Mucosa of rectum (tissue), 2 donors: ENCODE measurements at regions not wholly inside any gene's neighbourhood (a gene's known extent, or its start where the extent isn't known, plus 50 kb on each side); places are given as distances from the start of the nearest gene placed in this dataset.

Experiments used
- H3K27ac ChIP-seq, 2 donors: one replicate each; pipeline ENCODE4 v1.7.0; 2013; ENCODE audit warnings: inconsistent platforms in 2 of 2, low read depth in 2 of 2, low read length in 2 of 2
- H3K27me3 ChIP-seq, 2 donors: one replicate each; pipeline ENCODE4 v1.7.0; 2013; ENCODE audit warnings: low read length in 2 of 2; ENCODE audit not compliant: control insufficient read depth in 2 of 2, insufficient read depth in 2 of 2
- H3K36me3 ChIP-seq, 2 donors: one replicate each; pipeline ENCODE4 v1.7.0; 2013; ENCODE audit warnings: low read length in 2 of 2; ENCODE audit not compliant: control insufficient read depth in 2 of 2, insufficient read depth in 2 of 2
- H3K4me1 ChIP-seq, 2 donors: one replicate each; pipeline ENCODE4 v1.7.0; 2013; ENCODE audit warnings: low read length in 2 of 2, mild to moderate bottlenecking in 1 of 2; ENCODE audit not compliant: control insufficient read depth in 2 of 2, insufficient read depth in 2 of 2
- H3K4me3 ChIP-seq, 2 donors: one replicate each; pipeline ENCODE4 v1.7.0; 2013; ENCODE audit warnings: low read length in 2 of 2
- H3K9ac ChIP-seq, 2 donors: one replicate each; pipeline ENCODE4 v1.7.0; 2013; ENCODE audit warnings: low read length in 2 of 2, low read depth in 1 of 2, mild to moderate bottlenecking in 1 of 2
- H3K9me3 ChIP-seq, 2 donors: one replicate each; pipeline ENCODE4 v1.7.0; 2013; ENCODE audit warnings: low read length in 2 of 2; ENCODE audit not compliant: control insufficient read depth in 2 of 2
- donor health status: healthy.
- donor health status: Normal muscosa, but diverticular disease.

DNA sequence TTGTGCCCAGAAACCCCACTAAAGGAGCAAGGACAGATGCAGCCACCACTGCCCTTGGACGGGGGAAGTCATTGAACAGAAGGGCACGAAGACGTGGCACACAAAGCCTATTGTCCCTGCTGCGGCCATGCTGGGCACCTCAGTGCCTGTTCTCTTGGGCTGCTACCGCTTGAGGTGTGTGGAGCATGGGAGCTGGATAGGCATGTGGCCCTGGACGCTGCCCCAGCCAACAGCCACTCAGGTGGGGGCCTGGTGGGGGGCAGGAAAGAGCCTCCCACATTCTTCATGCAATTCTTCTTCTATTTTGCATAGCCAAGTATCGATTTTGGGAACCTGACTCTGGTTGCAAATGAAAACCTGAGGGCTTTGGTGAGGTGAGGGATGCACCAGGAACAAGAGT lies 337.2 kb downstream of the RPS6KC1 start:
- no peak overlapping the region for H3K9ac ChIP-seq
- no peaks in the 10 kb centered on the region for H3K36me3 ChIP-seq
- no peak overlapping the region for H3K4me3 ChIP-seq
- no peaks in the 10 kb centered on the region for H3K4me1 ChIP-seq
- H3K27me3 ChIP-seq, result no peaks in the 10 kb centered on the region
- no peaks in the 10 kb centered on the region for H3K9me3 ChIP-seq
- no peak overlapping the region for H3K27ac ChIP-seq

DNA sequence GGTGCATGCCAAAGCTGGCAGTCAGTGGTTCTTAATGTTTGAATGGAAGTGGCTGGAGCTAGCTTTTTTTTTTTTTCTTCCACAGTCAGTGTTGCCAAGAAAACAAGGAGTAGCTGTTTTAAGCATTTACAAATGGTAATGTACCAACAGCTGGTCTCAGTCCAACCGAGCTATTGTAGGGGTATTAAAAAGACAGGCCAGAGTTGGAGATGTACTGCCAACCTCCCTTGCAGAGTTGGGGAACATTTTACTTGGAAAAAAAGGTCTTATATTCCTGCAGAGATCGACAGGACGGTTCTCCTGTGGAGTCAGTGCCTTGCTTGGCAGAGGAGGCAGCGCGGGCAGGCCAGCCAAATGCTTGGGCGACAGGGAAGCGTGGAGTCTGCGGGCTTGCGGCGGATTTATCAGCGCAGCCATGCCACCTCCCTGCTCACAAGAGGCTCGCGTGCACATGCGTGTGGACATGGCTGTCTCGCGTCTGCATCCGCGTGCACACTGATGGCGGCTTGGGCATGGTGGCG lies 338.1 kb downstream of the RPS6KC1 start:
- H3K4me1 ChIP-seq, result no peaks in the 10 kb centered on the region
- no peaks in the 10 kb centered on the region for H3K36me3 ChIP-seq
- no peak overlapping the region for H3K9ac ChIP-seq
- H3K27me3 ChIP-seq, result no peaks in the 10 kb centered on the region
- H3K4me3 ChIP-seq, result no peak overlapping the region
- H3K27ac ChIP-seq, result no peak overlapping the region
- H3K9me3 ChIP-seq, result no peaks in the 10 kb centered on the region

GRCh38 chr1:213391445-213391844 lies 340.4 kb downstream of the RPS6KC1 start:
- Histone ChIP-seq H3K9ac (no peak overlapping the region), H3K4me1 (no peaks in the 10 kb centered on the region), H3K27ac (no peak overlapping the region), H3K4me3 (no peak overlapping the region), H3K9me3 (no peaks in the 10 kb centered on the region), H3K36me3 (no peaks in the 10 kb centered on the region), H3K27me3 (no peaks in the 10 kb centered on the region)

DNA sequence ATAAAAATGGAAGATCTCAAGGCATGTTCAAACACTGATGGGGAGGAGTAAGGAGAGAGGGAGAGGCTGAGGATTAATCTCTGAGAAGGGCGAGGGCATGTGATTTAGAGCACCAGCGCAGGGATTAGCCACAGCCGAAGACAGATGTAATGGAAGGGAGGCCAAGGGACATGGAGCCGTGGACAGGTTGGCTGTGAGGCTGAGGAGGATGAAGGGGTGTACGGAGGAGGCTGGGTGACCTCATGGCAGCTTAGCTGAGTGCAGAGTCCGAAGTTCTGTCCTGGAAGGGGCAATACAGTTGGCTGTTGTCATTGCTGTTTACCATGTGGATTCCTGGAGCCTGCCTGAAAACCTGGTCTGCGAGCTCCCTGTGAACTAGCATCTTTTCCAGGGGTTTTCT lies 342.8 kb downstream of the RPS6KC1 start:
- Histone ChIP-seq H3K27ac (no peak overlapping the region), H3K27me3 (no peaks in the 10 kb centered on the region), H3K9me3 (no peaks in the 10 kb centered on the region), H3K4me1 (no peaks in the 10 kb centered on the region), H3K9ac (no peak overlapping the region), H3K4me3 (no peak overlapping the region), H3K36me3 (no peaks in the 10 kb centered on the region)

DNA sequence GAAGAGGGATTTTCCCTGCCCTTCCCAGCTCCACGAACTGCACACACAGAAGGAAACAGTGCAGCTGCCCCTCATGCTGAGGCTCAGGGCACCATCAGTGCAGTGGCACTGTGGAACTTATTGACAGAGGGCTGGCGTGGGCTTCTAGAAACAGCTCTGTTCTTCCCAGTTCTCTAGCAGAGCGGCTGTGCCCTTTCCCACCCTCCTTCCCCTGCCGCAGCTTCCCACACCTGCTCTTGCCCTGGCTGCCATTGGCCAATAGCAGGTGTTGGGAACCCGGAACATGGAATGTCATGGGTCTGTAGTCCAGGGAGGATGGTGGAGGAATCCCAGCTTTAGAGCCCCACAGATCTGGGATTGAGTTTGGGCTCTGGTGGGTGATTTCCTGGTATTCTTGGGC lies 343.8 kb downstream of the RPS6KC1 start:
- Histone ChIP-seq H3K4me1 (no peaks in the 10 kb centered on the region), H3K27me3 (no peaks in the 10 kb centered on the region), H3K36me3 (no peaks in the 10 kb centered on the region), H3K9ac (no peak overlapping the region), H3K4me3 (no peak overlapping the region), H3K9me3 (no peaks in the 10 kb centered on the region), H3K27ac (no peak overlapping the region)

DNA sequence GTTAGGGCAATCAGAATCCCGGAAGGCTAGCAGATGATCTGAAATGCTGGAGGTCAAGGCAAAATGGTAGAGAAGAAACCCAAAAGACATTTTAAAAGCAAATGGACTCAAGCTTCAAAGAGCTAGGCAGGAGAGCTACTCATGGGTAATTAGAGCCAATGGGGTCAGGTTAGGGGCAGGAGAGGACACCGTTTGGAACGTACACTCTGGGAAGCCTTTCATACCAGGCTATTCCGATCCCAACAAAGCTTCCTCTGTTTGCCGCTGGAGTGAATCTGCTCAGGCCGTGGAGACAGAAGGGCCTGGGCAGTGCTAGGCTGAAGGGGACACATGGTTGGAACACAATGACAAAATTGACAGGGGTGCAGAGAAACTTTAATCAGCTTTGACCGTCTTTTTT lies 346.6 kb downstream of the RPS6KC1 start:
- Histone ChIP-seq H3K36me3 (no peaks in the 10 kb centered on the region), H3K9me3 (no peaks in the 10 kb centered on the region), H3K9ac (no peak overlapping the region), H3K4me1 (no peaks in the 10 kb centered on the region), H3K27ac (no peak overlapping the region), H3K4me3 (no peak overlapping the region), H3K27me3 (no peaks in the 10 kb centered on the region)

- no peaks in the 10 kb centered on the region for H3K36me3 ChIP-seq
- no peaks in the 10 kb centered on the region for H3K4me1 ChIP-seq
- H3K27ac ChIP-seq, result no peak overlapping the region
- no peak overlapping the region for H3K9ac ChIP-seq
- H3K4me3 ChIP-seq, result no peak overlapping the region
- no peaks in the 10 kb centered on the region for H3K27me3 ChIP-seq
- no peaks in the 10 kb centered on the region for H3K9me3 ChIP-seq
These were observed 348.7 kb downstream of the RPS6KC1 start for GRCh38 chr1:213399695-213400094.

GRCh38 chr1:213409208-213409631 lies 358.2 kb downstream of the RPS6KC1 start:
- Histone ChIP-seq H3K27me3 (no peaks in the 10 kb centered on the region), H3K36me3 (no peaks in the 10 kb centered on the region), H3K9me3 (no peaks in the 10 kb centered on the region), H3K4me1 (no peaks in the 10 kb centered on the region), H3K9ac (no peak overlapping the region), H3K27ac (no peak overlapping the region), H3K4me3 (no peak overlapping the region)

DNA sequence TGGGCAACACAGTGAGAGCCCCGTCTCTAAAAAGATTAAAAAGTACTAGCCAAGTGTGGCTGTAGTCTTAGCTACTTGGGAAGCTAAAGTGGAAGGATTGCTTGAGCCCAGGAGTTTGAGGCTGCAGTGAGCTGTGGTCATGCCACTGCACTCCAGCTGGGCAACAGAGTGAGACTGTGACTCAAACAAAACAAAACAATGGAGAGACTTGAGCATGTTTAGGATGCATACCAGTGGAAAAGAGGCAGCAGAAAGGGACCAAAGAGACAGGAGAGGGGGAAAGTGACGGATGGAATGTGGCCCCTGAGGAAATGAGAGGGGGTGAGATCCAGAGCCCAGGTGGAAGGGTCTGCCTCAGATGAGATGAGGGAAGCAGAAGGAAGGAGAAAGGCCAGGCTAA lies 358.9 kb downstream of the RPS6KC1 start:
- Histone ChIP-seq H3K9ac (no peak overlapping the region), H3K9me3 (no peaks in the 10 kb centered on the region), H3K36me3 (no peaks in the 10 kb centered on the region), H3K27me3 (no peaks in the 10 kb centered on the region), H3K27ac (no peak overlapping the region), H3K4me1 (no peaks in the 10 kb centered on the region), H3K4me3 (no peak overlapping the region)

GRCh38 chr1:213414346-213414745 lies 363.3 kb downstream of the RPS6KC1 start:
- H3K9ac ChIP-seq, result no peak overlapping the region
- H3K4me1 ChIP-seq, result no peaks in the 10 kb centered on the region
- no peaks in the 10 kb centered on the region for H3K36me3 ChIP-seq
- H3K27ac ChIP-seq, result no peak overlapping the region
- no peak overlapping the region for H3K4me3 ChIP-seq
- H3K9me3 ChIP-seq, result no peaks in the 10 kb centered on the region
- no peaks in the 10 kb centered on the region for H3K27me3 ChIP-seq

- H3K27ac ChIP-seq, result no peak overlapping the region
- no peaks in the 10 kb centered on the region for H3K4me1 ChIP-seq
- no peak overlapping the region for H3K9ac ChIP-seq
- H3K9me3 ChIP-seq, result no peaks in the 10 kb centered on the region
- no peak overlapping the region for H3K4me3 ChIP-seq
- no peaks in the 10 kb centered on the region for H3K27me3 ChIP-seq
- H3K36me3 ChIP-seq, result no peaks in the 10 kb centered on the region
These were observed 363.9 kb downstream of the RPS6KC1 start for GRCh38 chr1:213414911-213415310.
